ENCODE measurements at regions not wholly inside any gene's neighbourhood (a gene's known extent, or its start where the extent isn't known, plus 50 kb on each side); places are given as distances from the start of the nearest gene placed in this dataset.

- Histone ChIP-seq H3K27me3 (no peaks in the 10 kb centered on the region), H3K36me3 (no peaks in the 10 kb centered on the region), H3K4me3 (no peak overlapping the region), H3K9me3 (no peaks in the 10 kb centered on the region), H3K4me1 (no peaks in the 10 kb centered on the region), H3K27ac (no peak overlapping the region)
- no peak for DNase-seq
- intact Hi-C loops (cut with DNase I; ENCODE audit: low total_unique reads) = no loop called here
- TF ChIP-seq CTCF (IDR thresholded peaks at IDR 0.05) = no peak
These were observed 242.9 kb downstream of the WNT5A start for GRCh38 chr3:55244247-55244646.

GRCh38 chr3:55243678-55244077, 243.4 kb downstream of the WNT5A start:
- no peaks in the 10 kb centered on the region for H3K9me3 ChIP-seq
- no peak overlapping the region for H3K27ac ChIP-seq
- no peaks in the 10 kb centered on the region for H3K4me1 ChIP-seq
- no peak for DNase-seq
- no peaks in the 10 kb centered on the region for H3K36me3 ChIP-seq
- H3K4me3 ChIP-seq = no peak overlapping the region
- H3K27me3 ChIP-seq = no peaks in the 10 kb centered on the region
- intact Hi-C loops (cut with DNase I; ENCODE audit: low total_unique reads) = no loop called here
- no peak for TF ChIP-seq CTCF (IDR thresholded peaks at IDR 0.05)

- Histone ChIP-seq H3K4me3 (no peak overlapping the region), H3K9me3 (no peaks in the 10 kb centered on the region), H3K27ac (no peak overlapping the region), H3K36me3 (no peaks in the 10 kb centered on the region), H3K27me3 (no peaks in the 10 kb centered on the region), H3K4me1 (no peaks in the 10 kb centered on the region)
- no peak for DNase-seq
- no peak for TF ChIP-seq CTCF (IDR thresholded peaks at IDR 0.05)
- intact Hi-C loops (cut with DNase I; ENCODE audit: low total_unique reads) = no loop called here
These were observed 244.2 kb downstream of the WNT5A start for GRCh38 chr3:55242921-55243320.

GRCh38 chr3:55241098-55241497, 246.0 kb downstream of the WNT5A start:
- H3K4me3 ChIP-seq = no peak overlapping the region
- H3K4me1 ChIP-seq = no peaks in the 10 kb centered on the region
- no peak for DNase-seq
- H3K27ac ChIP-seq = no peak overlapping the region
- no peaks in the 10 kb centered on the region for H3K27me3 ChIP-seq
- intact Hi-C loops (cut with DNase I; ENCODE audit: low total_unique reads) = no loop called here
- H3K9me3 ChIP-seq = no peaks in the 10 kb centered on the region
- H3K36me3 ChIP-seq = no peaks in the 10 kb centered on the region
- no peak for TF ChIP-seq CTCF (IDR thresholded peaks at IDR 0.05)

- TF ChIP-seq CTCF (IDR thresholded peaks at IDR 0.05) = no peak
- H3K36me3 ChIP-seq = no peaks in the 10 kb centered on the region
- H3K27ac ChIP-seq = no peak overlapping the region
- H3K9me3 ChIP-seq = no peaks in the 10 kb centered on the region
- DNase-seq = no peak
- H3K27me3 ChIP-seq = no peaks in the 10 kb centered on the region
- H3K4me1 ChIP-seq = no peaks in the 10 kb centered on the region
- intact Hi-C loops (cut with DNase I; ENCODE audit: low total_unique reads) = no loop called here
- H3K4me3 ChIP-seq = no peak overlapping the region
These were observed 251.7 kb downstream of the WNT5A start for GRCh38 chr3:55235416-55235815.

- no peak overlapping the region for H3K4me3 ChIP-seq
- H3K27me3 ChIP-seq = no peaks in the 10 kb centered on the region
- no peaks in the 10 kb centered on the region for H3K9me3 ChIP-seq
- no peaks in the 10 kb centered on the region for H3K4me1 ChIP-seq
- no peak overlapping the region for H3K27ac ChIP-seq
- intact Hi-C loops (cut with DNase I; ENCODE audit: low total_unique reads) = no loop called here
- H3K36me3 ChIP-seq = no peaks in the 10 kb centered on the region
- no peak for TF ChIP-seq CTCF (IDR thresholded peaks at IDR 0.05)
- no peak for DNase-seq
These were observed 260.4 kb downstream of the WNT5A start for GRCh38 chr3:55226696-55227095.
